Mesendoderm (in vitro differentiated cells): ENCODE measurements at regions not wholly inside any gene's neighbourhood (a gene's known extent, or its start where the extent isn't known, plus 50 kb on each side); places are given as distances from the start of the nearest gene placed in this dataset.

Experiments used
- DNase-seq: peaks from one replicate; pipeline ENCODE4 v3.0.0; 2013
- H2AK5ac ChIP-seq: 2 replicates; pipeline ENCODE4 v1.6.1; 2013; ENCODE audit warnings: low read length, inconsistent platforms
- H2BK120ac ChIP-seq: 2 replicates; pipeline ENCODE4 v1.6.1; 2013; ENCODE audit warnings: low read depth, mild to moderate bottlenecking, low read length, moderate library complexity, mixed read lengths
- H2BK15ac ChIP-seq: replicated peaks from 2 replicates; pipeline ENCODE4 v1.6.1; 2013; ENCODE audit warnings: low read depth, mild to moderate bottlenecking, moderate library complexity
- H2BK5ac ChIP-seq: 2 replicates; pipeline ENCODE4 v1.6.1; 2013; ENCODE audit warnings: low read length, inconsistent platforms
- H3K18ac ChIP-seq: 2 replicates; pipeline ENCODE4 v1.6.1; 2013; ENCODE audit warnings: mild to moderate bottlenecking, low read length, mixed read lengths
- H3K23ac ChIP-seq: one replicate; pipeline ENCODE4 v1.6.1; 2013; ENCODE audit warnings: low read length
- H3K27ac ChIP-seq: 2 replicates; pipeline ENCODE4 v1.5.1; 2013; ENCODE audit warnings: low read depth, mild to moderate bottlenecking, inconsistent platforms, low read length, moderate library complexity
- H3K27me3 ChIP-seq: 2 replicates; pipeline ENCODE4 v1.6.1; 2013; ENCODE audit warnings: low read length, control low read depth, mild to moderate bottlenecking, inconsistent platforms; ENCODE audit not compliant: insufficient read depth, poor library complexity
- H3K36me3 ChIP-seq: 2 replicates; pipeline ENCODE4 v1.6.1; 2013; ENCODE audit warnings: low read length, inconsistent platforms; ENCODE audit not compliant: control insufficient read depth, insufficient read depth
- H3K4ac ChIP-seq: one replicate; pipeline ENCODE4 v1.6.1; 2013; ENCODE audit warnings: low read depth, mild to moderate bottlenecking, low read length, moderate library complexity
- H3K4me1 ChIP-seq: 2 replicates; pipeline ENCODE4 v1.6.1; 2013; ENCODE audit warnings: low read depth, low read length, inconsistent platforms; ENCODE audit not compliant: control insufficient read depth
- H3K4me2 ChIP-seq: 2 replicates; pipeline ENCODE4 v1.6.1; 2013; ENCODE audit warnings: low read length
- H3K4me3 ChIP-seq: 2 replicates; pipeline ENCODE4 v1.5.1; 2013; ENCODE audit warnings: mild to moderate bottlenecking, low read length
- H3K56ac ChIP-seq: one replicate; pipeline ENCODE4 v1.6.1; 2013; ENCODE audit warnings: low read length
- H3K79me1 ChIP-seq: 2 replicates; pipeline ENCODE4 v1.6.1; 2013; ENCODE audit warnings: low read length, inconsistent platforms
- H3K79me2 ChIP-seq: 2 replicates; pipeline ENCODE4 v1.6.1; 2013; ENCODE audit warnings: mild to moderate bottlenecking, low read length; ENCODE audit not compliant: control insufficient read depth, insufficient read depth
- H3K9ac ChIP-seq: 2 replicates; pipeline ENCODE4 v1.6.1; 2013; ENCODE audit warnings: low read length, inconsistent platforms
- H4K5ac ChIP-seq: one replicate; pipeline ENCODE4 v1.6.1; 2013; ENCODE audit warnings: low read length
- H4K8ac ChIP-seq: one replicate; pipeline ENCODE4 v1.6.1; 2013; ENCODE audit warnings: low read depth, mild to moderate bottlenecking, control low read depth, low read length, moderate library complexity
- WGBS: extraction: QIAGEN DNeasy Blood & Tissue Kit; methylation state at CpG from one replicate; pipeline ENCODE4 v1.1.7; 2013; ENCODE audit warnings: low lambda C conversion rate, missing lambda C conversion rate; ENCODE audit not compliant: insufficient coverage; ENCODE audit errors: extremely low coverage; 5-methylcytosine and 5-hydroxymethylcytosine counted together

GRCh38 chr5:166529200-166529599 is 1762.2 kb upstream of the WWC1 start:
- no CpG with 5 or more reads among the region's 2 CpGs for WGBS
- no peak overlapping the region for H3K56ac ChIP-seq
- no peak overlapping the region for H3K4me3 ChIP-seq

GRCh38 chr5:166532456-166533220 is 1758.8 kb upstream of the WWC1 start:
- no peak overlapping the region for H4K8ac ChIP-seq
- no peak overlapping the region for H3K56ac ChIP-seq
- H2BK5ac ChIP-seq = no peak overlapping the region
- H3K79me2 ChIP-seq = no peaks in the 10 kb centered on the region
- H3K9ac ChIP-seq = no peak overlapping the region
- no CpG with 5 or more reads among the region's 5 CpGs for WGBS
- no peak overlapping the region for H3K4me2 ChIP-seq
- DNase-seq = no peak
- H3K18ac ChIP-seq = no peak overlapping the region
- no peak overlapping the region for H3K23ac ChIP-seq
- H3K27me3 ChIP-seq = no peaks in the 10 kb centered on the region
- H3K79me1 ChIP-seq = no peaks in the 10 kb centered on the region
- H3K4me3 ChIP-seq = no peak overlapping the region
- H2BK120ac ChIP-seq = no peak overlapping the region
- no peak overlapping the region for H4K5ac ChIP-seq
- H3K27ac ChIP-seq = no peak overlapping the region
- no peaks in the 10 kb centered on the region for H3K4me1 ChIP-seq
- no peaks in the 10 kb centered on the region for H3K36me3 ChIP-seq
- no peak overlapping the region for H3K4ac ChIP-seq
- H2AK5ac ChIP-seq = no peak overlapping the region
- H2BK15ac ChIP-seq = no peak overlapping the region

More at GRCh38 chr5:166529200-166529599, 1762.2 kb upstream of the WWC1 start:
- Histone ChIP-seq H3K27ac (no peak overlapping the region), H3K18ac (no peak overlapping the region), H3K4me1 (no peaks in the 10 kb centered on the region), H4K8ac (no peak overlapping the region), H3K79me1 (no peaks in the 10 kb centered on the region), H3K36me3 (no peaks in the 10 kb centered on the region), H3K9ac (no peak overlapping the region), H3K79me2 (no peaks in the 10 kb centered on the region), H3K27me3 (no peaks in the 10 kb centered on the region), H2BK120ac (no peak overlapping the region), H2BK5ac (no peak overlapping the region), H3K4ac (no peak overlapping the region), H4K5ac (no peak overlapping the region), H2BK15ac (no peak overlapping the region), H3K23ac (no peak overlapping the region), H3K4me2 (no peak overlapping the region), H2AK5ac (no peak overlapping the region)
- DNase-seq = no peak

- no peak overlapping the region for H4K8ac ChIP-seq
- no peak overlapping the region for H2BK120ac ChIP-seq
- no peak overlapping the region for H4K5ac ChIP-seq
- H3K4ac ChIP-seq = no peak overlapping the region
- H3K4me3 ChIP-seq = no peak overlapping the region
- H2AK5ac ChIP-seq = no peak overlapping the region
- H3K27me3 ChIP-seq = no peaks in the 10 kb centered on the region
- H3K36me3 ChIP-seq = no peaks in the 10 kb centered on the region
- H3K79me2 ChIP-seq = no peaks in the 10 kb centered on the region
- H2BK15ac ChIP-seq = no peak overlapping the region
- DNase-seq = no peak
- no peak overlapping the region for H3K9ac ChIP-seq
- H2BK5ac ChIP-seq = no peak overlapping the region
- WGBS = no CpG with 5 or more reads among the region's 3 CpGs
- H3K79me1 ChIP-seq = no peaks in the 10 kb centered on the region
- no peak overlapping the region for H3K23ac ChIP-seq
- no peaks in the 10 kb centered on the region for H3K4me1 ChIP-seq
- H3K56ac ChIP-seq = no peak overlapping the region
- H3K4me2 ChIP-seq = no peak overlapping the region
- H3K27ac ChIP-seq = no peak overlapping the region
- H3K18ac ChIP-seq = no peak overlapping the region
Observed at GRCh38 chr5:166535641-166536040, 1755.8 kb upstream of the WWC1 start.

GRCh38 chr5:166540156-166540555 is 1751.3 kb upstream of the WWC1 start:
- no peaks in the 10 kb centered on the region for H3K79me1 ChIP-seq
- no peak overlapping the region for H2BK15ac ChIP-seq
- H3K23ac ChIP-seq = no peak overlapping the region
- H3K9ac ChIP-seq = no peak overlapping the region
- no peak overlapping the region for H2BK5ac ChIP-seq
- H3K36me3 ChIP-seq = no peaks in the 10 kb centered on the region
- H3K18ac ChIP-seq = peak overlapping the region; percentile 60
- no peak overlapping the region for H3K4ac ChIP-seq
- no peak overlapping the region for H2AK5ac ChIP-seq
- DNase-seq = no peak
- no peak overlapping the region for H3K4me2 ChIP-seq
- H3K27me3 ChIP-seq = no peaks in the 10 kb centered on the region
- no peaks in the 10 kb centered on the region for H3K79me2 ChIP-seq
- no peak overlapping the region for H3K4me3 ChIP-seq
- no peak overlapping the region for H3K27ac ChIP-seq
- H4K8ac ChIP-seq = no peak overlapping the region
- no peak overlapping the region for H2BK120ac ChIP-seq
- no peaks in the 10 kb centered on the region for H3K4me1 ChIP-seq
- no peak overlapping the region for H3K56ac ChIP-seq
- no peak overlapping the region for H4K5ac ChIP-seq
- WGBS = no CpG with 5 or more reads among the region's 2 CpGs

GRCh38 chr5:166551384-166551783 is 1740.1 kb upstream of the WWC1 start:
- Histone ChIP-seq H2BK15ac (no peak overlapping the region), H2BK120ac (no peak overlapping the region), H3K4ac (no peak overlapping the region), H3K4me1 (no peaks in the 10 kb centered on the region), H4K8ac (no peak overlapping the region), H2BK5ac (no peak overlapping the region), H3K79me1 (no peaks in the 10 kb centered on the region), H3K27ac (no peak overlapping the region), H3K18ac (no peak overlapping the region), H4K5ac (no peak overlapping the region), H3K27me3 (no peaks in the 10 kb centered on the region), H3K9ac (no peak overlapping the region), H3K4me3 (no peak overlapping the region), H3K79me2 (no peaks in the 10 kb centered on the region), H3K4me2 (no peak overlapping the region), H2AK5ac (no peak overlapping the region), H3K56ac (no peak overlapping the region), H3K23ac (no peak overlapping the region), H3K36me3 (no peaks in the 10 kb centered on the region)
- WGBS = no CpG with 5 or more reads among the region's 2 CpGs
- DNase-seq = no peak

GRCh38 chr5:166553778-166554177 is 1737.7 kb upstream of the WWC1 start:
- Histone ChIP-seq H3K4ac (no peak overlapping the region), H3K27me3 (no peaks in the 10 kb centered on the region), H3K56ac (no peak overlapping the region), H3K18ac (no peak overlapping the region), H4K8ac (no peak overlapping the region), H3K9ac (no peak overlapping the region), H3K4me3 (no peak overlapping the region), H3K27ac (no peak overlapping the region), H2AK5ac (no peak overlapping the region), H2BK120ac (no peak overlapping the region), H3K79me2 (no peaks in the 10 kb centered on the region), H3K23ac (no peak overlapping the region), H3K4me1 (no peaks in the 10 kb centered on the region), H2BK15ac (no peak overlapping the region), H3K79me1 (no peaks in the 10 kb centered on the region), H3K36me3 (no peaks in the 10 kb centered on the region), H2BK5ac (no peak overlapping the region), H3K4me2 (no peak overlapping the region), H4K5ac (no peak overlapping the region)
- no peak for DNase-seq
- no CpG with 5 or more reads among the region's 7 CpGs for WGBS
